ENCODE measurements at regions not wholly inside any gene's neighbourhood (a gene's known extent, or its start where the extent isn't known, plus 50 kb on each side); places are given as distances from the start of the nearest gene placed in this dataset.

DNA sequence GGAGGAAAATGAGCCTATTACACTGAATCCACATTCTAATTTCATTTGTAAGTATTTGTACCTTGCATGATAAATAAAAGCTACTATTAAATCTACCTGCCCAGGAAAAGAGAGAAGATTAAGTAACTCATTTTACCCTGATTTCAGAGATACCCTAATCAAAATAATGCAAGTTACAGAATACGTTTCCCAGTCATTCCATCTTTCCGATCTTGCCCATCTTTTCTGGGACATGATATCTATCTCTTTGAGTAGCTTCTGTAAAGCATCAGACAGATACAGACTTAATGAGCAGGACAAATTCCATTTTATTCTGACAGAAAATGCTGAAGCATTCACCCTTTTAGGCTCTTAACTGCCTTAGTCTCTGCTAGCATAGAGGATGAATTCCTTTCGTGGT, 56.6 kb downstream of the SPRY2 start:
- no peak for DNase-seq (ENCODE audit: low spot score)

DNA sequence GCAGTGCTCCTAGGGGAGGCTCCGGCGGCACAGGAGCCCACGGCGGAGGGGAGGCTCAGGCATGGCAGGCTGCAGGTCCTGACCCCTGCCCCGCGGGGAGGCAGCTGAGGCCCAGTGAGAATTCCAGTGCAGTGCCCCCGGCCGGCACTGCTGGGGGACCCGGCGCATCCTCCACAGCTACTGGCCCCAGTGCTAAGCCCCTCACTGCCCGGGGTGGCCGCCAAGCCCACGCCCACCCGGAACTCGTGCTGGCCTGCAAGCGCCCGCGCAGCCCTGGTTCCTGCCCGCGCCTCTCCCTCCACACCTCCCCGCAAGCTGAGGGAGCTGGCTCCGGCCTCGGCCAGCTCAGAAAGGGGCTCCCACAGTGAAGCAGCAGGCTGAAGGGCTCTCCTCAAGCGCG, 62.2 kb downstream of the SPRY2 start:
- no peak for DNase-seq (ENCODE audit: low spot score)

DNA sequence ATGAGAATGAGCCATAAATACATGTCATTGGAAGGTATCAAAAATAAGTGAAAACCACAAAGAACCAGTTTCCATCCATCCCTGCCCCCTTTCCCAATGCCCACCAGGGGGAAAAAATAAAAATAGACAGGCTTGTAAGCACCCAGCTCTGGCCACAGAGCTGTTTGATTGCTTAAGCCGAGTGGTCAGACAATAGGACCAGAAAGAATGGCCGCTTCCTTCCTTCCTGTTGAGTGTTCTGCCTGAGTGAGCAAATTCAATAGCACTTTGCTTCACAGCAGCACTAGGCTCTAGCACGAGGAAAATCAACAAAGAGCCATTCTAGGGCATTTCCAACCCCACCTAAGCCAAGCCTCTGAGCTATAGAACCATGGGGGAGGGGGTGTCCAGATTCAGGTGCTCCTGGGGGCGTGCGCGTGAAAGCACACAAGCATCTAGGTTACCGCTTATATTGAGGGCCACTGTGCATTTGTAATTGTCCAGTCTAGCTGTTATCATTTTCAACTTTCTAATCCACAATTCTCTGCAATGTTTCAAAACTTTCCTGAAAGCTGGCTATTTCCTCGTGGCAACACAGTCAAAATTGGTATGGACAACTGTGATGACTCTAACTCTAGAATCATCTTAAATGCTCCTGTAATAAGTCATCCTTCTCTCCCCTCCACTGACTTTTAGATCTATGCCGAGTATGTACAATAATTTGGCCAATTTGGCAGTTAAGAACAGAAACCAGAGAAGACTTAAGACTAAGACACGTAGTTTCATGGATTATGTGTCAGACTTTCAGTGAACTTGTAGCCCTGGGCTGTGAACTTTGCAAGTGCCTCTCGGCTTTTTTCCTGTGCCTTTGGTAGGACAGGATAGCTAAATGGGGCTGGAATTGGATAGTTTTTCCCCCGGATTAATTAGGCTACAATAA, 64.3 kb downstream of the SPRY2 start:
- peak; percentile 2 for DNase-seq (ENCODE audit: low spot score)

DNA sequence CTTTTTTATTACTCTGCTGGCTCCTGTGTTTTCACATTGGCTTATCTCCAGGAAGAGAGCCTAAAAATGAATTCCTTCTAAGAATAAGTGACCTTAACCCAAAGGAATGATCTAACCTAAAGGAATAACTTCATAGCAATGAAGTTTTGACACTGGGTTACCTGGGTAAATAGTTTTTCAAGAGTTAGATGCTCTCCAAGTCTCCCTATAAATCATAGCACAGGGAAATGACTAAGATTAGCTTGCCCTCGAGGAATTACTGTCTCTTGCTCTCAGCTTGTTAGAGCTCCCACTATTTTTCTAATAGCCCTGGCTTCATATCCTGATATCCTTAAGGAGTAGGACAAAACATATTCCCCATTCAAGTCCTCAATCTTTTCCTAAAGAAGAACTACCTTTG, 66.3 kb downstream of the SPRY2 start:
- no peak for DNase-seq (ENCODE audit: low spot score)

DNA sequence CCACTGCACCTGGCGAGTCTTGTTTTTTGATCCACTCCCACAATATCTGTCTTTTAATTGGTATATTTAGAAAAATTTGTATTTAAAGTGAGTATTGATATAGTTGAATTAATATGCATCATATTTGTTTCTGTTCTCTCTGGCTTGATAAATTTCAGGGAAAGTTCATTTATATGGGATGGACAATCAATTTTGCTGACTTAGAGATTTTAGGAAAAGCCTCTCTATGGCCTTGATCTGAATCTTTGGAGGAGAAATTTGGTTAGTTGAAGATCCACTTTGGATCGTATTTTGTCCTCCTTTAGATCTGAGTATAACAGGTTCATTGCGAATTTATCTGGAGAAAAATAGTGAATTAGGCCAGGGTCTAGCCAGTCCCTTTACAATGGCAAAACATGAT, 67.2 kb downstream of the SPRY2 start:
- DNase-seq (ENCODE audit: low spot score): no peak

DNA sequence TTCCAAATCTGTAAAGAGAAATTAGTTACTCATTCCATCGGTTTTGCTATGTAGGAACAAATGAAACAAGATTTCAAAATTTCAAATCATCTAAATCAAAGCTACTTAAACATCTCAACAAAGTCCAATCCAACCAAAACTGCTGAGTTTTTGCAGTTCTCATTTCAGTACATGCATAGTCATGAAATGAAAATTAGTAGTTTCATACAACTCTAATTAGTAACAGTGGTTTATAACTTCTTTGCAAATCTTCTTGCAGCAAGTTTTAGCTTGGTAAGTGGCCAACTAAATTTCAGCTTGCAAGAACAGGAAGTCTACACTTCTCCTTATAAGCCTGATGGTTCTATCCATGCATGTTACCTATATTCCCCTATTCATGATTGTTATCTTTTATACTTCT, 75.6 kb downstream of the SPRY2 start:
- no peak for DNase-seq (ENCODE audit: low spot score)

DNA sequence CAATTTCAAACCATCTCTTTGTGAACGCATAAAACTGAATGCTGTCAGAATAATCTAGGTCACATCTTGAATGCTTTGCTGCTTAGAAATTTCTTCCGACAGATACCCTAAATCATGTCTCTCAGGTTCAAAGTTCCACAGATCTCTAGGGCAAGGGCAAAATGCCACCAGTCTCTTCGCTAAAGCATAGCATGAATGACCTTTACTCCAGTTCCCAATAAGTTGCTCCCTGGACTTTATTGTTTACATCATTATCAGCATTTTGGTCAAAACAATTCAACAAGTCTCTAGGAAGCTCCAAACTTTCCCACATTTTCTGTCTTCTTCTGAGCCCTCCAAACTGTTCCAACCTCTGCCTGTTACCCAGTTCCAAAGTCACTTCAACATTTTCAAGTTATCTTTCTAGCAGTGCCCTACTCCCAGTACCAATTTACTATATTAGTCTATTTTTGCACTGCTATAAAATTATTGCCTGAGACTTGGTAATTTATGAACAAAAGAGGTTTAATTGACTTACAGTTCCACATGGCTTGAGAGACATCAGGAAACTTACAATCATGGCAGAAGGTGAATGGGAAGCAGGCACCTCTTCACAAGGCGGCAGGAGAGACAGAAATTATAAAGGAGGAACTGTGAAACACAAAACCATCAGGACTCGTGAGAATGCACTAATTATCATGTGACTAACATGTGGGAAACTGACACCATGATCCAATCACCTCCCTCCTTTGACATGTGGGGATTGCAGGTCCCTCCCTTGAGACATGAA, 77.0 kb downstream of the SPRY2 start:
- DNase-seq (ENCODE audit: low spot score): no peak

DNA sequence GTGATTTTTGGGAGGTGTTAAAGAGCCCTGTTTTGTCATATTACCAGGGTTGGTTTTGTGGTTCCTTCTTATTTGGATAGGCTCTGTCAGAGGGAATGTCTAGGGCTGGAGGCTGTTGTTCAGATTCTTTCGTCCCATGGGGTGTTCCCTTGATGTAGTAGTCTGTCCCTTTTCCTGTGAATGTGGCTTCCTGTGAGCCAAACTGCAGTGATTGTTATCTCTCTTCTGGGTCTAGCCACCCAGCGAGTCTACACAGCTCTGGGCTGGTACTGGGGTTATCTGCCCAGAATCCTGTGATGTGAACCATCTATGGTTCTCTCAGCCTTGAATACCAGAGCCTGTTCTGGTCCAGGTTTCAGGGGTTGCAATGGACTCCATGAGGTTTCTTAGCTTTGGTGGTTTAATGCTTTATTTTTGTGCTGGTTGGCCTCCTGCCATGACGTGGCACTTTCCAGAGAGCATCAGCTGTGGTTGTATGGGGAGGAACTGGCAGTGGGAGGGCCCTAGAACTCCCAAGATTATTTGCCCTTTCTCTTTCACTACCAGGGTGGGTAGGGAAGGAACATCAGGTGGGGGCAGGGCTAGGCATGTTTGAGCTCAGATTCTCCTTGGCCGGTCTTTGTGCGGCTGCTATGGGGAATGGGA, 78.8 kb downstream of the SPRY2 start:
- peak; percentile 19 for DNase-seq (ENCODE audit: low spot score)

DNA sequence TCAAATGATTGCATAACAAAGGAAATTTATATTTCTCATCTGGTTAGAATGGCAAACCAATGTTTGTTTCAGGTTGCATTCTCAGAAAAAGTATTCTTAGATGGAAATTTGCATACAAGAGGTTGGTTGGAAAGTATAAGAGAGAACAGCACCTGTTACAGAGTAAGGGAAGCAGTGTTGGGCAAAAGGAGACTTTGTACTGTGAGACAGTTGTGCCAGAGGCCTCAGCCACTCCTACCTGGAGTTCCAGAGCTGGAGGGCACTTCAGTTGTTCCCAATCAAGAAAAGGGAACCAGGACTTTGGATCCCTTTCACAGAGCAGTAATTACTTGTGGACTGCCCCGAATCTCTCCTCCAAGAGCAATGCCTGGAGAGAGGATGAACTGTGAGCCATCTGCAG, 81.8 kb downstream of the SPRY2 start:
- DNase-seq (ENCODE audit: low spot score): no peak

DNA sequence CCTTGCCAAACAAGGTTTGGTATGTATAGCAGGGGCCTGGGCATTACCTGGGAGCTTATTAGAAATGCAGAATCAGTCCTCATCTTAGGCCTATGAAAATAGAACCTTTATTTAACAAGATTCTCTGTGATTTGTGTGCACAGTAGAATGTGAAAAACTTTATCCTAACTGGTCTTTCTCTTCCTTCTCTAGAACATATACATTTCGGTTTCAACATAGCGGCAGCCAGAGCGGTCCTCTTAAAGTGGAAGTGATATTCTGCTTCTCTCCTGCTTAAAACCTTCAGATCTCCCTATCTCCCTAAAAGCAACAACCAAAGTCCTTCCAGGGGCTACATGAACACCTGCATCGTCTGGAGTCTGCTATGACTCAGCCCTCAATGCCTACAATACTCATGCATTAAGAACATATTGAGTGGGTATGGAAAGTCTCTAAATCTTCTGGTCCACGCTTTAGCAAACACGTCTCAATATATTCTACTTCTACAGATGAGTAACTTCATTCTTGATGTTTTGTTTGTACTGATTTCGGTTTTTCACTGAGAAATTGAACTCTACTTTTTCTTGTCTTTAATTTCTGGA, 84.5 kb downstream of the SPRY2 start:
- DNase-seq (ENCODE audit: low spot score): no peak

DNA sequence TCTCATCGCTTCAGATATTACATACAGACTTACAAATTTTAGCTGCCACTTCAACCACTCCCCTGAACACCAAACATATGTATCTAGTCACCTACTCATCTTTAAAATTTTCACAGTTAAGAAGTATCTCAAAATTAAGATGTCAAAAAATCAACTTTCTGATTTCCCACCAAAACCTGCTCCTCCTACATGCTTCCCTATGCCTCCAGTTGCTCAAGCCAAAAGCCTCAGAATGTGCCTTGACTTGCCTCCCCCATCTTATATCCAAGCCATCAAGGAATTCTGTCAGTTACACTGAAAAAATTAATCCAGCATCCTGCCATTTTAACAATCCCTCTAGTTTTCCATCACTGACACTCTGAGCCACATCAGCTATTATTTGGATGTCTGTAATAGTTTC, 85.0 kb downstream of the SPRY2 start:
- DNase-seq (ENCODE audit: low spot score): no peak

DNA sequence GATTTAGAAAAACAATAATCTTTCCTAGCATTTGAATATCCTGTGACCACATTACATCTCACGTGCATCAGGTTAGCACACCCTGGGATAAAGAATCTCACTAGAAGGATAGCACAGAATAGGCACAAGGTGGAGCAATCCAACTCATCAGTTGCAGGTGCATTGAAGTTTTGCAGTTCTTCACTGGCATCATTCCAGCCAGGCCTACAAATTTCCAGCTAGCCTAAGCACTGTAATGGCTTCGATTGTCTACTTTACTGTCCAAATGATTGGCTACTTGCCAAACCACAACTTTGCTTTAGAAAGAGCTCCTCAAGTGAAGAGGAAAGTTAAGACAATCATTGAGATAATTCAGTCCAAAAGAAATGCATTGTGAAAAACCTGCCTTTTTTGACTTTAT, 89.5 kb downstream of the SPRY2 start:
- no peak for DNase-seq (ENCODE audit: low spot score)

DNA sequence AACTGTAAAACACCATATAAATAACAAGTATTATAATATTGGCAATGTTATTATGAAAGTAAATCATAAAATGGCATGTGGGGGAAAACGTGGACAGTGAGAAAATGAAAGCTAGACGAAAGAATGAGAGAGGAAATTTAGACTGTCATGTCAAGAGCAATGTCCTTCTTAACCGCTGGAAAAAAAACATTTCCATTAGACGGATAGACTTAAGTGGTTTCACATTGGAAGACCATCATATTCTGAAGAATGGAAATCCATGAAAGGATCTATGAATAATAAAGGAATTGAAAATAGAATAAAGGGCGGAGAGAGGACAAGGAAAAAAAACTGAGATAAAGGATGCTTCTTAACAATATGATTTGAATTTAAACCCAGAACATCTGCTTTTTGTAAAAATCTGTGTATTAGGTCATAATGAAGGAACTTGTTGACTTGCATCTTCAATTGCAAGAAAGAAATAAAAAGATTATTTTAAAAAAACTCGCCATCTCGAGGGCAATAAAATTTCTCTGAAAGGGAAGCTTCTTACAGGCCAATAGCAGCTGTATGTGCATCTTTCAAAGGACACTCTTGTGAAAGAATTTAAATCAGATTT, 90.6 kb downstream of the SPRY2 start:
- no peak for DNase-seq (ENCODE audit: low spot score)

DNA sequence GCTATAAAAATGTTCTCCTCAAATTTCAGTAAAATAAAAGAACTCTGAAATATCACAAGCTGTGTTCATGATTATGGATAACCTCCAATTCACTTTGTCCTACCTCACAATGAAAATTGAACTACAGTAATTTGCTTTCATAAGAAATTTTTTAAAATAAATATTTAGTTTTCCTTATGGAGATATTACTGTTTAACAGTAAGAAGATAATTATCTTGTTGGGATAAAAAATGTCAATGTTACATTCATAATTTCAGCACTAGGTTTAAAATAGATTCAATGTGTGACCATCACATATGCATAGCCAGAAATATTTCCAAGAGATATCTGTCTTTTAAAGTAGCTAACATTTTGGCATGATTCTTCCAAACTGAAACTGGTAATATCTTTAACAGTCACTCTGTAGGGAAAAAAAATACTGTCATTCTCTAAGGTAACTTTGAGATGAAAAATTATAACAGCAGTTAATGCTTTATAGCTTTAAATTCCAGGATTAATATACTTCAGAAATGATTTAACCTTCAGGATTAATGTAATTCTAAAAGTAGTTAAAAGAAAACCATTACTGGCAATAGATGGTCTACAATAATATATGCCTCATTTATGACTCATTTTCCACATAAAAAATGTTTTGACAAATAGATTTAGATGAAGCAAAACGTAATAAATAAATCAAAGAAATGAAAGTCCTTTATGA, 91.3 kb downstream of the SPRY2 start:
- DNase-seq (ENCODE audit: low spot score): no peak

DNA sequence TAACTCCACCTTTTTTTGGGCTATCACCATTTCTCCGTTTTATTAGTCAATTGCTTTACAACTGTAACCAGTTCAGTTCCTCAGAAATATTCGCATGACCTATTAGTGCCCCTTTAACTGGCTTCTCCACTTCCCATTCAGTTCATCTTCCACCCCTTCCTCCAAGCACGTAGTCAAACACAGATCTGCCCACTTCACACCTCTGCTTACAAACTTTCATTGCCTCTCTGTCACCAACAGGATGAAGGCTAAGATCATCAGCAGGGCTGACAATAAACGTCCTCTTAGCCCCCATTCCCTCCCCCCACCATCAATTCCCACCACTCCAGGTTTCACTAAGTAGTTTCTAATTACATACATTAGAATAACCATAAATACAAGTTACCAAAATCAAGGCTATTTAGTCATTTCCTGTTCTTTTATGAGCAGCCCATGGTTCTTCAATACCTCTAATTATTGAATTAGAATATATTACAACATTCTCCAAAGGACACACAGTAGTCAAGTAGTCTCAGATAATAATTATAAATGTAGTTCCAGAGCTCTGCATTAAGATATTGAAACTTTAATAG, 95.7 kb downstream of the SPRY2 start:
- DNase-seq (ENCODE audit: low spot score): no peak

DNA sequence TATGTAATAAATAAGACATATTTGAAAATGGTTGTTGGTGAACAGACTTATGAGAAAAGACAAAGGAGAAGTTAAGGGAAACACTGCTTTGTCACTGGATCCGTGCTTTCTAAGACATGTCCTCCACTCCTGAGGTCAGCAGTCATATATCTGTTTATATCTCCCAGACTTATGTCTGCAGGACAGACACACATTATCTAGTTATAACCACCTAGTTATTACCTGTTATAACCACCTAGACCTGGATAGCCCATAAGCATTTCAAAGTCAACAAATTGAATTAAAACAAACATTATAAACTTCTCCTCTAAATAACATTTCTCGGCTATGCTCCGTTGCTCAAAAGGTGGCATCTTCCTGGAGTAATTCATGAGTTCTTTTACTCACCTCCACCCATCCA, 96.4 kb downstream of the SPRY2 start:
- DNase-seq (ENCODE audit: low spot score): no peak

DNA sequence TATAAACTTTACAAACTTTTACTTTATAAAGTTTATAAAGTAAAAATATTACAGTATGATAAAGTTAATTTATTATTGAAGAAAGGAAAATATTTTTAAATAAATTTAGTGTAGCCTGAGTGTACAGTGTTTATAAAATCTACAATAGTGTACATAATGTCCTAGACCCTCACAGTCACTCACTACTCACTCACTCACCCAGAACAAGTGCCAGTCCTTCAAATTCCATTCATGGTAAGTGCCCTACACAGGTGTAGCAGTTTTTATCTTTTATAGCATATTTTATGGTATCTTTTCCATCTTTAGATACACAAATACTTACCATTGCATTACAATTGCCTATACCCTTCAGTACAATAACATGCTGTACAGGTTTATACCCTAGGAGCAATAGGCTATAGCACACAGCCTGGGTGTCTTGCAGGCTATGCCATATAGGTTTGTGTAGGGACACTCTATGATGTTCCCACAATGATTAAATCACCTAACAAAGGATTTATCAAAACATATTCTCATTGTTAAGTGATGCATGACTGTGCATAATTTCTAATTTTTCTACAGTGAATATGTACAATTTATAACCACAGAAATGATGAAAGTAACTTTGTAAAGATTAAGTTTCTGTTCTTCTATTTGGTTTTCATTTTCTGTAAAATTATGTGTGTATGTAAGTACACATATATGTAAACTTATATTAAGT, 98.0 kb downstream of the SPRY2 start:
- no peak for DNase-seq (ENCODE audit: low spot score)

DNA sequence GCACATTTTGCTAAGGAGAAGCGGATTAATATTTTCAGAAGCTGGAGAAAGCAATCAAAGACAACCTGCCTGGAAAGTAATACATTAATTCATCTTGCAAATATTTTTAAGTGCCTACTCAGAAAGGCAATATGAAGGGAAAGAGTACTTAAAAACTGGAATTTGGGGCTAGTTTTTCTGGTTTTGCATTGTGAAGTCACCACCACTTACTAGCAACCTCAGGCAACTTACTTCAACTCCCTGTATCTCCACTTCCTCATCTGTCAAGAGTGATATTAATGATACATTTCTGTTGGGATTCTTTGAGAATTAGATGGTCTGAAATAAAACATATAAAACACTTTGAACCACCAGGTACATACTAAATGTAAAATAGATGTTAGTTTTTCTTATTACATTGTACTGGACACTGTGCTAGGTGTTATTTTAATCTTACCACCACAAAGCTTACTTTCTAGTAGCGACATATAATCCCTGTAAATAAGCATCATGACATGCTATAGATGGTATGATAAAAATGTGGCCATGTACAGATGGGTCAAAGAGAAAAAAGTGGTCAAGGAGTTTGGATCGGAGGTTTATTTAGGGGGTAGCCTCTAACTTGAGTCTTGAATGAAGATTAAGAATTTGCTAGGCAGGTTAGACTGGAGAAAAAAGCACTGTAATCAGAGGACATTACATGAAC, 101.2 kb downstream of the SPRY2 start:
- DNase-seq (ENCODE audit: low spot score): no peak

DNA sequence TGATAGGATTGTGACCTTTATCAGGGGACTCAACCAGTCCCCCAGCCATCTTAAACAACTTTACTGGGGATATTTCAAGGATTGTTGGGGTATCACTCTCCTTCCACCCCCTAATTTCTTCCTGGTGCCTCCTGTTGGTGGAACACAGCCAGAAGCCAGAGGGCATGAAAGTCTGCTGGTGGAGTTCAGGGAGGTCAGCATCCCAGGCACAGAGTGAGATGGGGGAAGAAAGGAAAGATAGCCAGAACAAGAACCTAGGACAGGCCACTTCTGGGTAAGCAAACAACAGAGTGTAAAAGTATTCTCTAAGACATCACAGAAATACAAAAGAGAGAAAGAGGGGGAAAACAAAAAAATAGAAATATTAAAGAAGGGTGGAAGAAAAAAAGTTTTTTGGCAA, 101.8 kb downstream of the SPRY2 start:
- DNase-seq (ENCODE audit: low spot score): no peak

DNA sequence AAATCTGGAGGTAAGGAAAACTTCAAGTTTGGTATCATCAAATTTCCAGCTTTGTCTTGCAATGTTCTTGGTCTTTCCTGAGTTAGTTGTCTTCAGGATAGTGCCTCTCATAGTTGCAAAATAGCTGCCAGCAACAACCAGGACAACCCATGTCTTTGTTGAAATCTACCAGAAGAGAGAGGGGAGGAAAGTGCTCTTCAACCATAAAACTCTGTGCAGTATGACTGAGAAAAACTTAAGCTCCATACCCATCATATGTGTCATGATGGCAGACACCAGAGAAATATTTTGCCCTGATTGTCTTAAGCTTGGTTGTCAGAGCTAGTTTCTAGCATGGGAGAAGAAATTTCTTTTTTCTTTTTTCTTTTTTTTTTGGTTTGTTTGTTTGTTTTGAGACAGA, 103.3 kb downstream of the SPRY2 start:
- no peak for DNase-seq (ENCODE audit: low spot score)

Measured in H4 (cell line).